GM18861 (cell line): ENCODE measurements at regions not wholly inside any gene's neighbourhood (a gene's known extent, or its start where the extent isn't known, plus 50 kb on each side); places are given as distances from the start of the nearest gene placed in this dataset.
"Not testable (repeated sequence)": the region's sequence is repeated elsewhere in the genome, so short reads cannot be mapped to it uniquely, and the experiment has no call there.

Experiments used
- ATAC-seq: cut with Tn5 transposase; IDR thresholded peaks from one replicate; pipeline ENCODE4 v1.9.1; 2021; ENCODE audit not compliant: unreplicated experiment

GRCh38 chr6:167229586-167229985 is 61.5 kb upstream of the UNC93A start:
- ATAC-seq = no peak

DNA sequence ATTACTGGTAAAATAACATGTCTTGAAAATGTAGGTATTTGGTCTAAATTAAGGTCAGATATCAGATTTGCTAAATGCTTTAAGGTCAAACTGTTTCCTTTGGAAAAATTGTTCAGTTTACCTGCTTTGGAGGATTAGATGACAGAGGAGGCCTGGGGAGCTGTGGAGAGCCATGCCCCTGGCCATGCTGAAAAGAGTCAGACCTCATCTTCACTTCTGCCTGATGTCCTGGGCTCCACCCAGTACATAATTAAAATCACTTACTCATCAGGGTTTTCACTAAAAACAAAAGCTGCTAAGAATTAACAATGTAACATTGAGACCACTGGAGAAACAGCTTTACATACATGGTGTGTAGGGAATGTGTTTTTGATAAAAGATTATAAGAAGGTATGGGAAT is 60.8 kb upstream of the UNC93A start:
- ATAC-seq = no peak

DNA sequence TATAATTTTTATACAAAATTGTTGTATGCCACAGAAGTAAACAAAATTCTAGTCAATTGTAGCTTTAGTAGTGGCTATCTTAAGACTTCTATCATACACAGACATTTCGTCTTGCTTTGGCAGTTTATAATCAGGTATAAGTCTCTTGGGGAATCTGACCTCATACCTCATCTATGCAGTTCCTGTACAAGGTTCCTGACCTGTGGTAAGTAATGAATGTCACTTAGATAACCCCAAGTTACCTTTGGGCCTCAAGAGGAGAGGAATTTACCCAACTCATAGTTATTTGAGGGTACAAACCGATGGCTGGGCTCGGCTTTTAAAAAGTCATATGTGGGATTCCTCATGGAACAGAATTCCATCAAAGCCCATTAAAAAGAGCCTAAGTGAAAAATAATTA is 58.8 kb upstream of the UNC93A start:
- ATAC-seq = no peak

GRCh38 chr6:167233490-167233889 is 57.6 kb upstream of the UNC93A start:
- ATAC-seq = no peak

DNA sequence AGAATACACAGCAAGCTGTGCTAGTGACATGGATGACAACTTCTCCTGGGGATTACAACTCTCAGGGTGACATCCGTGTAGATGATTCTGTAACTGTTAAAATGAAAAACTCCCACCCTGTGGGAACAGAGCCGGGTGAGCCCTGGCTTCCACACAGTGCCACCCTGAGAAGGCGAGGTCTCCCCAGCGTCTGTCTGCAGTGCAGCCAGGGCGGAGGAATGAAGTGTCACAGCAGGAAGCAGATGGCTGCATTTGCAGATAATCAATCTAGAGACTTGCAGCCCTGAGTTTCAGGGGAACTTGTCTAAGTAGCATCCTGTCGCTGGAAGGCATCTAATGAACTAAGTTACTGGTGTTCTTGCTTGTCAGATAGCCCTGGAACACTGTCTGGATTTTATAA is 56.5 kb upstream of the UNC93A start:
- ATAC-seq = not testable (repeated sequence)

- ATAC-seq = no peak
Measured at GRCh38 chr6:167235005-167235404, 56.1 kb upstream of the UNC93A start.

- no peak for ATAC-seq
Measured at GRCh38 chr6:167235421-167236238, 55.5 kb upstream of the UNC93A start.

DNA sequence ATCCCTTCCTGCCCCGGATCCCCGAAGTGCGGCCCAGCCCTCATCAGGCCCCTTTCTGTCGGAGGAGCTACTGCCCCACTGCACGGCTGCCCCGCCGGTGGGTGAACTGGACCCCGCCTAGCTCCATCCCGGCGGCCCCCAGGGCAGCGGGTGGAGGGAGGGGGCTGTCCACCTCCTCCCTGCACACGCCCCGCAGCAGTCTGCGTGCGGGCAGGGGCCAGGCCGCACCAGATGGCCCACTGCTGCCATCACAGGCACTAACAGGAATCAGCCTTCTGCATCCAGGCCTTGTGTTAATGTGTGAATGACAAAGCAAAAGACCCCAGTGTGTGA is 54.9 kb upstream of the UNC93A start:
- no peak for ATAC-seq

- no peak for ATAC-seq
Measured at GRCh38 chr6:167237438-167238145, 53.5 kb upstream of the UNC93A start.

DNA sequence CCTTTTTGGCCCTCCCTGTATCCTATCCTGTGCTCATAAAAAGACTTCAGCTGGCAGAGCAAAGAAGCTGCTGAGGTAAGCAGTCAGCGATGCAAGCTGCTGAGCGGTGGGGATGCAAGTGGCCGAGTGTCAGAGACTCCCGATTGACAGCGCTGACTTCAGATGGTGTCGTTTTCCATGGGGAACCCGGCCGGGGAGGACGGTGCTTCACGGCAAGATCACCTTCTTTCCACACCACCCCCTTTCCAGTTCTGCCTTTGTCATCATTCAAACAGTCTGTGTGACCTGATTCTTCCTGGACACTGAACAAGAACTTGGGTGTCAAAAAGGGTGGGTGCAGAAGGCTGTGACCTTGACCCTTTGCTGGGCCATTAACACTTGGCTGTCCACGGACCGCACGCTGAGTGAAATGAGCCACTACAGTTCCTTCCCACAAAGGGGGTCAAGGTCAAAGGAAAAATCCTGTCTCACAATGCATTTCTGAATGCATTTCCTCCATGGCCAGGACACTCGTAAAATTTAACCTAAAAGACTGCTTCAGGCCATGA is 52.9 kb upstream of the UNC93A start:
- ATAC-seq = no peak

DNA sequence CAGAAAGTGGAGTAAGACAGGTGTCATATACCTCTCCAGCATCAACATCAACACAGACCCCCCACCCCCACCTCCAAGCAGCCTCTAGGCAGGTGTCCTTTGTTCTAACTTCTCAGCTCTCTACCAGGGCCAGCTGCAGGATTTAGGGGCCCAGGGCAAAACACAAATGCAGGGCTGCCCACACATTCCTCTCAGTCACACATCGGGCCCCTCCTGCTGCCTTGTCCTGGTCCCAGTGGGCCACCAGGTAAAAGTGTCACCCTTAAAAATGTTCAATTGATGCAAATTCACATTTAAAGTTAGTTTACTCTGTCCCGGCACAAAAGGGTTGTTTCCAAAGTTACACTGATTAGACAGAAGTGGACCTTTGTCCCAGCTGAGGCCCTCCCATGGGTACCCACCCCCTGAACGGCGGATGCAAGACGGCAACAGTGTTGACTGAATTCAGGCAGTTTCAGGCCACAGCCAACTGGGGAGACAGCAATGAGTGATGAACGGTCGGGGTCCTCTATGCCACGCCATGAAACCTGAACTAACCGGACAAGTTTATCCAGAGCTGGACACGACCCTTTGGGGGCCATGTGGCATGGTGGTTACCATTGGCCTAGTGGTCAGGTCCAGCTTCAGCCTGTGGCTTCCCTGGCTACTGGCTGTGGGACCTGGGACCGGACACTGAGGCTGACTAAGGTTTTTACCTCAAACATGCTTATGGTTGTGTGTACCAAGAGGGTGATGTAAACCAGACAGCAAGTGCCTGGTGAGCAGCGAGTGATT is 52.2 kb upstream of the UNC93A start:
- no peak for ATAC-seq

GRCh38 chr6:167239470-167239869 is 51.6 kb upstream of the UNC93A start:
- not testable (repeated sequence) for ATAC-seq

DNA sequence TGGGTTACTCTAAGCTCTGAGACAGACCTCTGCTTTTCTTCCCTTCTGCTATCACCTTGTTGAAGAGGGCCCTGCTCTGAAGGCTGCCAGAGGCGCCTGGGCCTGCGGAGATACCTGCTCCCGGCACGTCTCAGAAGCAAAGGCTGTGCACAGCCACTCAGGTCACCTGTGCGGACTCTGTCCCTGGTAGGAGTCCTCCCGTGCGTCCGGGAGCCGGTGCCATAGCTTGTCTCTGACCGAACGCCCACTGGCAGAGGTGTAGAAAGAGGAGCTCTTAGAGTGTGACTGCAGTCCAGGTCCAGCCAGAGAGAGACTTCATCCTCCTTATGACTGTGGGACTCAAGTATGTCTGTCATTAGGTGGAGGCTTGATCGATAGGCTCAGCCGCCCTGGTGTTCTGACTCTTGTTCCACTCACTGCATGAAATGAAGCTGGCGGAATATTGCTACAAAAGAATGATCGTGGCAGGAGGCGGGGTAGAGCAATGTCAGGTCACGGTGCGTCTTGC is 51.0 kb upstream of the UNC93A start:
- no peak for ATAC-seq
